ENCODE measurements at regions not wholly inside any gene's neighbourhood (a gene's known extent, or its start where the extent isn't known, plus 50 kb on each side); places are given as distances from the start of the nearest gene placed in this dataset.

GRCh38 chr1:117795792-117796191 is 133.6 kb downstream of the GDAP2 start:
- H3K9me2 ChIP-seq (ENCODE audit: insufficient read depth) = no peaks in the 10 kb centered on the region
- no peaks in the 10 kb centered on the region for H3K36me3 ChIP-seq (ENCODE audit: control insufficient read depth in 1 of 2, insufficient read depth in 2 of 2, low read length in 2 of 2)
- TF ChIP-seq ELF1 (IDR thresholded peaks at IDR 0.05; ENCODE audit: borderline replicate concordance, low read depth) (no peak), TCF7L2 (IDR thresholded peaks at IDR 0.05; ENCODE audit: borderline replicate concordance, extremely low read depth, insufficient read depth, insufficient read length) (no peak), YY1 (IDR thresholded peaks at IDR 0.05; ENCODE audit: extremely low read depth, insufficient replicate concordance, low read depth, low read length) (no peak), JUND (IDR thresholded peaks at IDR 0.05) (no peak), ZBTB33 (IDR thresholded peaks at IDR 0.05; ENCODE audit: extremely low read depth, insufficient replicate concordance, low read length) (no peak), EGR1 (IDR thresholded peaks at IDR 0.05; ENCODE audit: low read depth) (no peak), ATF3 (IDR thresholded peaks at IDR 0.05) (no peak)
- H3K4me2 ChIP-seq (ENCODE audit: low read length) = no peak overlapping the region
- intact Hi-C loops (cut with micrococcal nuclease) = no loop called here
- no peak overlapping the region for H3K9ac ChIP-seq (ENCODE audit: low read length)
- no TSS peak for BruUV-seq (replicated peaks)
- H4K20me1 ChIP-seq (ENCODE audit: insufficient read depth) = no peaks in the 10 kb centered on the region
- no peak overlapping the region for H3K4me3 ChIP-seq (replicated peaks in 1 of 2; ENCODE audit: low read depth in 1 of 2, low read length in 2 of 2)
- POLR2A ChIA-PET = no interaction called here
- H3K79me2 ChIP-seq (ENCODE audit: insufficient read depth, low read length) = no peaks in the 10 kb centered on the region
- DNase-seq (ENCODE audit: low read depth, low spot score) (no peak), ATAC-seq (no peak)
- no peak overlapping the region for H3K27ac ChIP-seq (ENCODE audit: low read depth, low read length)
- no peaks in the 10 kb centered on the region for H3K27me3 ChIP-seq (ENCODE audit: insufficient read depth, low read length)
- RAD21 ChIA-PET (ENCODE audit: low non-redundant PET in 1 of 2, low total read pairs in 2 of 2, uncharacterized antibody in 2 of 2, unreplicated experiment in 2 of 2) = no interaction called here
- CTCF ChIA-PET = no interaction called here
- H3K4me1 ChIP-seq (ENCODE audit: control insufficient read depth in 1 of 2, insufficient read depth in 2 of 2, low read length in 2 of 2) = no peaks in the 10 kb centered on the region
- no peak overlapping the region for H2AFZ ChIP-seq (ENCODE audit: low read depth, low read length, poor library complexity, severe bottlenecking)
- H3K9me3 ChIP-seq (ENCODE audit: control insufficient read depth in 1 of 2, insufficient read depth in 1 of 2, low read depth in 1 of 2, low read length in 2 of 2) = no peaks in the 10 kb centered on the region

GRCh38 chr1:117796226-117796625 is 133.2 kb downstream of the GDAP2 start:
- intact Hi-C loops (cut with micrococcal nuclease) = no loop called here
- H3K79me2 ChIP-seq (ENCODE audit: insufficient read depth, low read length) = no peaks in the 10 kb centered on the region
- H3K27ac ChIP-seq (ENCODE audit: low read depth, low read length) = no peak overlapping the region
- H3K4me1 ChIP-seq (ENCODE audit: control insufficient read depth in 1 of 2, insufficient read depth in 2 of 2, low read length in 2 of 2) = no peaks in the 10 kb centered on the region
- no peaks in the 10 kb centered on the region for H3K36me3 ChIP-seq (ENCODE audit: control insufficient read depth in 1 of 2, insufficient read depth in 2 of 2, low read length in 2 of 2)
- no peak overlapping the region for H3K4me3 ChIP-seq (replicated peaks in 1 of 2; ENCODE audit: low read depth in 1 of 2, low read length in 2 of 2)
- H3K9me3 ChIP-seq (ENCODE audit: control insufficient read depth in 1 of 2, insufficient read depth in 1 of 2, low read depth in 1 of 2, low read length in 2 of 2) = no peaks in the 10 kb centered on the region
- no peak overlapping the region for H3K4me2 ChIP-seq (ENCODE audit: low read length)
- no peak overlapping the region for H3K9ac ChIP-seq (ENCODE audit: low read length)
- ChIA-PET RAD21 (ENCODE audit: low non-redundant PET in 1 of 2, low total read pairs in 2 of 2, uncharacterized antibody in 2 of 2, unreplicated experiment in 2 of 2) (no interaction called here), POLR2A (no interaction called here), CTCF (no interaction called here)
- H3K9me2 ChIP-seq (ENCODE audit: insufficient read depth) = no peaks in the 10 kb centered on the region
- no peak for DNase-seq (ENCODE audit: low read depth, low spot score)
- no peaks in the 10 kb centered on the region for H4K20me1 ChIP-seq (ENCODE audit: insufficient read depth)
- H2AFZ ChIP-seq (ENCODE audit: low read depth, low read length, poor library complexity, severe bottlenecking) = no peak overlapping the region
- no peak for ATAC-seq
- no peak for TF ChIP-seq RAD21 (IDR thresholded peaks at IDR 0.05; ENCODE audit: low read depth)
- BruUV-seq (replicated peaks) = no TSS peak
- H3K27me3 ChIP-seq (ENCODE audit: insufficient read depth, low read length) = no peaks in the 10 kb centered on the region
